ENCODE measurements at regions not wholly inside any gene's neighbourhood (a gene's known extent, or its start where the extent isn't known, plus 50 kb on each side); places are given as distances from the start of the nearest gene placed in this dataset.

- DNase-seq, result no peak
Observed at GRCh38 chr12:4133636-4134447, 139.7 kb upstream of the CCND2 start.

DNA sequence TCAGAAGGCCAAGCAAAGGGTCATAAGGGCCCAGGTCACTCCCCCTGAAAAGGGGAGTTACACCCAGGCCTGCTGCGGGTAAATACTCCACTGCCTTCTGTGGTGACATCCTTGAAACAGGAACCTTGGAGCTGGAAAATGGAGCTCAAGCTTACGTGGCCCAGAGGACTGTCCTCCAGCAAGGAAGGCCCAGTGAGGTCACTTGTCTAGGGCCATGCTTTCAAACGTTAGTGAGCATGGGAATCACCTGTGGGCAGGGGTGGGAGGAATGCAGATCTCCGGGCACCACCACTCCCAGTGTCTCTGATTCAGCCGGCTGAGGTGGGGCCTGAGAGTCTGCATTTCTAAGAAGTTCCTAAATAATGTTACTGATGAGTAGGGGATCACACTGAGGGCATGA lies 140.5 kb upstream of the CCND2 start:
- no peak for DNase-seq

DNA sequence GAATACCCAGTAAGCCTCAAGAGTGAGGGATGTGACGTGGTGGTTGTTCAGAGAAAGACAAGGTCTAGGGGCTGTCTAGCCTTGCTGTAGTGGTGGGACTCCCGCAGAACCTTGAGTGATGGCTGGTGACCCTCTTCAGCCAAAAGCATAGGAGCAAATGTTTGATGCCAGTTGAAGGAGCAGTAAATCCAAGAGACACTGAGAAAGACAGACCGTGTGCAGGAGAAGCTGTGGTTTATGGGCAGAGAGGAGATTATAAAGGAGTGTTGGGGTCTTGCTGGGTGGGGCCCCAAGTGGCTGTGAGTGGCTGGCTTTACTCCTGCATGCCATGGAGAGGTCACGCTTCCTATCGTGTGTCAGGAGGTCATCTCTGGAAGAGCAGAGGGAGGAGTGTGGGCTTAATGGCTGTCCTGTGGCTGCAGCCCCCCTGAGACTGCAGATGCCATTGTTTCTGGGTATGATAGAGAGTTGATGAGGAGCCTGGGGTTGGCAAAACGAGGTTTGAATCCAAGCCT lies 152.0 kb upstream of the CCND2 start:
- no peak for DNase-seq

DNA sequence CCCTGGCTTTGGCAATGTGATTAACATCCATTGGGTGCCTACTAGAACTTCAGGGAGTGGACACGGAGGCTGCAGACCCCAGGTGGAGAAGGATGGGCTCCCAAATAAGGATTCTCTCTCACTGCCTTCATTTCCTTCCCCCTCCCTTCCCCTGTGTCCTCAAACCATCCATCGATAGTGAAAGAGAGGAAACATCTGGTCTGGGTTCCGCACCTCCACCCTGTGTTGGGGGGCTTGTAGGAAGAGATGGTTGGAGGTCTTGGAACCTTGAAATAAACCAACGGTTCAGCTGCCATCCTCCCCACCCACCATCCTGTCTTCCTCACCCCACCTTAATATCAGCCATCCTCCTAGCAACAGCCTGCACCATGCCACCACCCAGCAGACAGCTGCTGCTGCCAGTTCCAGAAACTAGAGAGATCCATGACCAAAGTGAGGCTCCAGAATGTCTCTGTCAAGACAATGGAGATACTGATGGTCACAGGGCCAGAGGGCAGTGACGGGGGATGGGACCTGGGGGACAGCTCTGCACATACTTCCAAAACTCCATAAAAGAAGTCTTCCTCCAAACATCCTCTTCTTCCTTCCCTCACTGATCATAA lies 153.1 kb upstream of the CCND2 start:
- no peak for DNase-seq

DNA sequence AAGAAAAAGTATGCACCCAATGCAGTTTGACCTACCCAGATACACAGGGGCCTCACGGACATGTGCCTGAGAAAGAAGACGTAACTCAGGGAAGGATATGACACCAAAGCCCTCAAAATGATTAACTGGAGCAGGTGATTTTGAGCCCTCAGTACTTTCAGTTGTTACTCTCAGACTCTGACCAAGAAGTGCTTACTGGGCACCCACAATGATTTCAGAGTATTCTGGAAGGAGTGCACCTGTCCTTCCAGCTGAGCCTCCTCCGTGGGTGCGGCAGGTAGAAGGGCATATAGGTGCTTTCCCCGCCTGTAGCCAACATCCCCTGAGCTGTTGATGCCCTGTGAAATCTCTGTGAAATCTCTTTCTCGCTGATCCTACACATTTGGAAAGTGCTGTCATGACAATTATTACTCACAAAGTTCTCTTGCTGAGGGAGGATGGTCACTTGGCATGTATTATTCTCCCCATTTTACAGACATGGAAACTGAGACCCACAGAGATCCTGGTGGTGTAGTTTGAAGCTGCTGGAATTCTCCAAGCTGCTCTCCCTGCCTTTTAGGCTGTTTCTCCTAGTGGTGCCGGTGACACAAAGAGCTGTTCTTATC lies 154.3 kb upstream of the CCND2 start:
- DNase-seq, result no peak

GRCh38 chr12:4118601-4119156 lies 154.9 kb upstream of the CCND2 start:
- no peak for DNase-seq

GRCh38 chr12:4118017-4118510 lies 155.5 kb upstream of the CCND2 start:
- DNase-seq, result no peak

DNA sequence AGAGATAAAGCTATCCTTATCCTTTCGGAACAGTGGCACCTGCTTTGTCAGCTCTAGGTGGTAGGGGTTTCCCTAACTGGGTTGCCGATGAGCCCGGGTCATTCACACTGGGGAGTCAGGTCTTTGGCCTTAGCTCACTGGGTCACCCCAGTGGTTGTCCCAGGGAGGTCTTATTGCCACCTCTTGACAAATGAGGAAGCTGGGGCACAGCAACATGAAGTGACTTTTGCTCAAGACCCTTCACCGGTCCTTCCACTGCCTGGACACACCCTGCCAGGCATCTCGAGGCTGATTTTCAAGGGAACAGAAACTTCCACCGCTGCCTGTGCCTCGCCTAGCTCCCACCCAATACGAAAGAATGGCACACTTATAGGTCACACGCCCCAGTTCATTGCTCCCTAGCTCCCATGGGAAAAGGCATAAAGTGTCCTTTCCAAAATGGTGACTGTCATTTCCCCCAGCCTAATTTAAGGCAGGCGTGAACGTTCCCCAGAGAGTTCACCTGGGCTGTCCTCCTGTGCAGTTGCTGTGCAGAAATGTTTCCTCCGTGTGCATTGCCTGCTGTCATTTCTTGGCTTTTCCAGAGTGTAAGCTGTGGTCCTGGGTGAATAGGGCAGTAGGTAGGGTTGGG lies 156.1 kb upstream of the CCND2 start:
- no peak for DNase-seq

GRCh38 chr12:4116251-4117111 lies 157.1 kb upstream of the CCND2 start:
- DNase-seq, result no peak

- no peak for DNase-seq
Observed at GRCh38 chr12:4115570-4115969, 158.0 kb upstream of the CCND2 start.

DNA sequence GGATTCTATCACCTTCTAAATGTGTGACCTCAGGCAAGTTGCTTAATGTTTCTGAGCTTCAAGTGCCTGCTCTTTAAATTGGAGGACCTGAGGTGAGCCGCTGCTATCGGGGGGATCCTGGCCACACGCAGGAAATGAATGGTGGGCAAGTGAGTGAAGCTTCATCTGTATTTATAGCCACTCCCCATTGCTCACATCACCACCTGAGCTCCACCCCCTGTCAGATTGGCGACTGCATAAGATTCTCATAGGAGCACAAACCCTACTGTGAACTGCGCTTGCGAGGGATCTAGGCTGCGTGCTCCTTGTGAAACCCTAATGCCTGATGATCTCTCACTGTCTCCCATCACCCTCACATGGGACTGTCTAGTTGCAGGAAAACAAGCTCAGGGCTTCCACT lies 158.6 kb upstream of the CCND2 start:
- DNase-seq, result no peak

GRCh38 chr12:4112734-4113325 lies 160.7 kb upstream of the CCND2 start:
- no peak for DNase-seq

- no peak for DNase-seq
Observed at GRCh38 chr12:4112290-4112689, 161.3 kb upstream of the CCND2 start.

DNA sequence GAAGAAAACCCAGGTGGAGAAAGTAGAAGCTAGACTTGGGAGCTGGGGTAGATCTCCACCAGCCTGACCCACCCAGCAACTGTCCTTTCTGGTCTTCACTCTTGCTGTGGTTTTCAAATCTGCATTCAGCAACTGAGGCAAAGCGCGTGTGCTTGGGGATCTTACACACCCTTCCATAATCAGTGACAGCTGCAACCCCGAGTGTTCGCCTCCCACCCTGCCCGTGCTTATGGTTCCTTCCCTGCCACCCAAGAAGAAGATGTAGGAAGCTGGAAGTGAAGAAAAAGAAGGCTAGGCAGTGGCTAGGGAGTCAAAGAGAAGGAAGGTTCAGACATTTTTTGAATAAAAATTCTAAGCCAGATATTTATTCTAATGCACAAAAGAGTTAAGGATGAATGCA lies 162.6 kb upstream of the CCND2 start:
- DNase-seq, result no peak

- DNase-seq, result no peak
Observed at GRCh38 chr12:4109826-4110225, 163.7 kb upstream of the CCND2 start.

GRCh38 chr12:4108803-4109345 lies 164.7 kb upstream of the CCND2 start:
- no peak for DNase-seq

- DNase-seq, result no peak
Observed at GRCh38 chr12:4107911-4108697, 165.5 kb upstream of the CCND2 start.

DNA sequence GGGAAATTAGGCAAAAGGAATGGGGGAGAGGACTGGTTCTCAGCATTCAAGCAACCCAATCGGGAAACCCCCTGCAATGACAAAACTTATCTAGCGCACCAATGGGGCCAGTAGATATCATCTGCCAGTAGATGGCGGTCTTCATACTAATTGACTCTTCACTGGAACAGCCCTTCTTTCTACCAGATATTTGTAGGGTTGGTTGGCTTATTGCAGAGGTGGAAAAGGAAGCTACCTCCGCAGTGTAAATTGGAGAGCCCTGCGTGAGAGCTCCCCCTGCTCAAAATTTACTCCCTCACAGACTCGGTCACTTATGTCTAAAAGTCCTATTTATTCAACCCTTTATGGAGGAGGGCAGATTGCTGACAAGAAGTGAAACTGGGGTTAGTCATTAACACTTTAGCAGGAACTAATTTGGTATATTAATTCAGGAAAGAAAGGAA lies 166.1 kb upstream of the CCND2 start:
- no peak for DNase-seq

DNA sequence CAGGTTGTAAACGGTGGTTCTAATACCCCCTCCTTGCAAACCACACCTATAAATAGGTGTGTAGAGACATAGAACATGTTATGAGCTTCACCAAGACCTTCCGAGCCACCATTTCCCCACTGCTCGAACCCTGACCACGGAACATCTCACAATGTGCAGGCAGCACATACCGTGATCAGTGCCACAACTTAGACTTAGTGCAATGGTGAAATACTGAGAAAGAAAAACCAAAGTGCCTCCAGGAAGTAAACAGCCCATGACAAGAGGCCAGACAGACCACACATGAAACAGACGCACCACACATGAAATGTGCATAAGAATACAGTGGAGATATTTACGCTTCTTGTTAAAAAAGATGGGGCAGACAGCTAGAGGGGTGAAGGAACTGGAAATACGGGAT lies 166.9 kb upstream of the CCND2 start:
- no peak for DNase-seq

- DNase-seq, result no peak
Observed at GRCh38 chr12:4104722-4105244, 168.8 kb upstream of the CCND2 start.

Data from T1000 (cell line).